ENCODE measurements at regions not wholly inside any gene's neighbourhood (a gene's known extent, or its start where the extent isn't known, plus 50 kb on each side); places are given as distances from the start of the nearest gene placed in this dataset.

DNA sequence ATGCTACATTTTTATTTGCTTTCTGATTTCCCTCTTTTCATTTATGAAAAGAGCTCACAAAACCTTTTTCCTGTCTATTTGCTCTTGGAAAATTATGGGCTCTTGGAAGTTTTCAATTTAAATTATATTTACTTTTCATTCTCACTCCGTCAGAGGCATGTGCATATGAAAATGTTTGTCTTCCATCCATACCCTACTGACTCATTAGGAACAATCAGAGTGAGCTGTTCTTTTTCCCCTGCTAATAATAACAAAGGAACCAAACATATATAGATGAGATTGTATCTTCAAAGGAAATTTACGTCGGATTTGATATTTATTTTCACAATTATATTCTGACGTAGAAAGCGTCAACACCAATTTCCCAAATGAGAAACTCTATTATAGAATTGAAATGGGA is 1101.2 kb downstream of the TSN start:
- TF ChIP-seq, protein P1, sequence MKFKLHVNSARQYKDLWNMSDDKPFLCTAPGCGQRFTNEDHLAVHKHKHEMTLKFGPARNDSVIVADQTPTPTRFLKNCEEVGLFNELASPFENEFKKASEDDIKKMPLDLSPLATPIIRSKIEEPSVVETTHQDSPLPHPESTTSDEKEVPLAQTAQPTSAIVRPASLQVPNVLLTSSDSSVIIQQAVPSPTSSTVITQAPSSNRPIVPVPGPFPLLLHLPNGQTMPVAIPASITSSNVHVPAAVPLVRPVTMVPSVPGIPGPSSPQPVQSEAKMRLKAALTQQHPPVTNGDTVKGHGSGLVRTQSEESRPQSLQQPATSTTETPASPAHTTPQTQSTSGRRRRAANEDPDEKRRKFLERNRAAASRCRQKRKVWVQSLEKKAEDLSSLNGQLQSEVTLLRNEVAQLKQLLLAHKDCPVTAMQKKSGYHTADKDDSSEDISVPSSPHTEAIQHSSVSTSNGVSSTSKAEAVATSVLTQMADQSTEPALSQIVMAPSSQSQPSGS (tag by site-specific recombination; IDR thresholded peaks at IDR 0.05; ENCODE audit: low read depth): no peak
- TF ChIP-seq, protein P2, sequence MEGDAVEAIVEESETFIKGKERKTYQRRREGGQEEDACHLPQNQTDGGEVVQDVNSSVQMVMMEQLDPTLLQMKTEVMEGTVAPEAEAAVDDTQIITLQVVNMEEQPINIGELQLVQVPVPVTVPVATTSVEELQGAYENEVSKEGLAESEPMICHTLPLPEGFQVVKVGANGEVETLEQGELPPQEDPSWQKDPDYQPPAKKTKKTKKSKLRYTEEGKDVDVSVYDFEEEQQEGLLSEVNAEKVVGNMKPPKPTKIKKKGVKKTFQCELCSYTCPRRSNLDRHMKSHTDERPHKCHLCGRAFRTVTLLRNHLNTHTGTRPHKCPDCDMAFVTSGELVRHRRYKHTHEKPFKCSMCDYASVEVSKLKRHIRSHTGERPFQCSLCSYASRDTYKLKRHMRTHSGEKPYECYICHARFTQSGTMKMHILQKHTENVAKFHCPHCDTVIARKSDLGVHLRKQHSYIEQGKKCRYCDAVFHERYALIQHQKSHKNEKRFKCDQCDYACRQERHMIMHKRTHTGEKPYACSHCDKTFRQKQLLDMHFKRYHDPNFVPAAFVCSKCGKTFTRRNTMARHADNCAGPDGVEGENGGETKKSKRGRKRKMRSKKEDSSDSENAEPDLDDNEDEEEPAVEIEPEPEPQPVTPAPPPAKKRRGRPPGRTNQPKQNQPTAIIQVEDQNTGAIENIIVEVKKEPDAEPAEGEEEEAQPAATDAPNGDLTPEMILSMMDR (tag by site-specific recombination; IDR thresholded peaks at IDR 0.05): no peak
- TF ChIP-seq ZNF184 (tag by site-specific recombination; IDR thresholded peaks at IDR 0.05): no peak
- no peak for TF ChIP-seq ZNF112 (tag by site-specific recombination; IDR thresholded peaks at IDR 0.05)
- TF ChIP-seq ZNF114 (tag by site-specific recombination; IDR thresholded peaks at IDR 0.05): no peak
- no peak for TF ChIP-seq PRDM1 (tag by site-specific recombination; IDR thresholded peaks at IDR 0.05)
- TF ChIP-seq, protein P3, sequence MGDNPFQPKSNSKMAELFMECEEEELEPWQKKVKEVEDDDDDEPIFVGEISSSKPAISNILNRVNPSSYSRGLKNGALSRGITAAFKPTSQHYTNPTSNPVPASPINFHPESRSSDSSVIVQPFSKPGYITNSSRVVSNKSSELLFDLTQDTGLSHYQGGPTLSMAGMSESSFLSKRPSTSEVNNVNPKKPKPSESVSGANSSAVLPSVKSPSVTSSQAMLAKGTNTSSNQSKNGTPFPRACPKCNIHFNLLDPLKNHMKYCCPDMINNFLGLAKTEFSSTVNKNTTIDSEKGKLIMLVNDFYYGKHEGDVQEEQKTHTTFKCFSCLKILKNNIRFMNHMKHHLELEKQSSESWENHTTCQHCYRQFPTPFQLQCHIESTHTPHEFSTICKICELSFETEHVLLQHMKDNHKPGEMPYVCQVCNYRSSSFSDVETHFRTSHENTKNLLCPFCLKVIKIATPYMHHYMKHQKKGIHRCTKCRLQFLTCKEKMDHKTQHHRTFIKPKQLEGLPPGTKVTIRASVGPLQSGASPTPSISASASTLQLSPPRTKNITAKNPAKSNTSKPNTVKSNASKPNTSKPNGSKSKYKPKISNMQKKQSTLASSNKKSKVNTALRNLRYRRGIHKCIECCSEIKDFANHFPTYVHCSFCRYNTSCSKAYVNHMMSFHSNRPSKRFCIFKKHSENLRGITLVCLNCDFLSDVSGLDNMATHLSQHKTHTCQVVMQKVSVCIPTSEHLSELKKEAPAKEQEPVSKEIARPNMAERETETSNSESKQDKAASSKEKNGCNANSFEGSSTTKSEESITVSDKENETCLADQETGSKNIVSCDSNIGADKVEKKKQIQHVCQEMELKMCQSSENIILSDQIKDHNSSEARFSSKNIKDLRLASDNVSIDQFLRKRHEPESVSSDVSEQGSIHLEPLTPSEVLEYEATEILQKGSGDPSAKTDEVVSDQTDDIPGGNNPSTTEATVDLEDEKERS (tag by site-specific recombination; IDR thresholded peaks at IDR 0.05): no peak
- TF ChIP-seq, protein P4, sequence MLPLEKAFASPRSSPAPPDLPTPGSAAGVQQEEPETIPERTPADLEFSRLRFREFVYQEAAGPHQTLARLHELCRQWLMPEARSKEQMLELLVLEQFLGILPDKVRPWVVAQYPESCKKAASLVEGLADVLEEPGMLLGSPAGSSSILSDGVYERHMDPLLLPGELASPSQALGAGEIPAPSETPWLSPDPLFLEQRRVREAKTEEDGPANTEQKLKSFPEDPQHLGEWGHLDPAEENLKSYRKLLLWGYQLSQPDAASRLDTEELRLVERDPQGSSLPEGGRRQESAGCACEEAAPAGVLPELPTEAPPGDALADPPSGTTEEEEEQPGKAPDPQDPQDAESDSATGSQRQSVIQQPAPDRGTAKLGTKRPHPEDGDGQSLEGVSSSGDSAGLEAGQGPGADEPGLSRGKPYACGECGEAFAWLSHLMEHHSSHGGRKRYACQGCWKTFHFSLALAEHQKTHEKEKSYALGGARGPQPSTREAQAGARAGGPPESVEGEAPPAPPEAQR (tag by site-specific recombination; IDR thresholded peaks at IDR 0.05): no peak
- TF ChIP-seq, protein P5, sequence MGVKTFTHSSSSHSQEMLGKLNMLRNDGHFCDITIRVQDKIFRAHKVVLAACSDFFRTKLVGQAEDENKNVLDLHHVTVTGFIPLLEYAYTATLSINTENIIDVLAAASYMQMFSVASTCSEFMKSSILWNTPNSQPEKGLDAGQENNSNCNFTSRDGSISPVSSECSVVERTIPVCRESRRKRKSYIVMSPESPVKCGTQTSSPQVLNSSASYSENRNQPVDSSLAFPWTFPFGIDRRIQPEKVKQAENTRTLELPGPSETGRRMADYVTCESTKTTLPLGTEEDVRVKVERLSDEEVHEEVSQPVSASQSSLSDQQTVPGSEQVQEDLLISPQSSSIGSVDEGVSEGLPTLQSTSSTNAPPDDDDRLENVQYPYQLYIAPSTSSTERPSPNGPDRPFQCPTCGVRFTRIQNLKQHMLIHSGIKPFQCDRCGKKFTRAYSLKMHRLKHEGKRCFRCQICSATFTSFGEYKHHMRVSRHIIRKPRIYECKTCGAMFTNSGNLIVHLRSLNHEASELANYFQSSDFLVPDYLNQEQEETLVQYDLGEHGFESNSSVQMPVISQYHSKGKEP (tag by site-specific recombination; IDR thresholded peaks at IDR 0.05): no peak
